CD4-positive, alpha-beta T cell treated with Interleukin-12 subunit alpha and Interleukin-12 subunit beta, for 1 hour (primary cell): ENCODE measurements at regions not wholly inside any gene's neighbourhood (a gene's known extent, or its start where the extent isn't known, plus 50 kb on each side); places are given as distances from the start of the nearest gene placed in this dataset.

ENCODE experiments used
- DNase-seq: peaks from one replicate; pipeline ENCODE4 v3.0.0-alpha.2; 2020

GRCh38 chr22:48665311-48665995 lies 1162.2 kb downstream of the BRD1 start:
- no peak for DNase-seq

DNA sequence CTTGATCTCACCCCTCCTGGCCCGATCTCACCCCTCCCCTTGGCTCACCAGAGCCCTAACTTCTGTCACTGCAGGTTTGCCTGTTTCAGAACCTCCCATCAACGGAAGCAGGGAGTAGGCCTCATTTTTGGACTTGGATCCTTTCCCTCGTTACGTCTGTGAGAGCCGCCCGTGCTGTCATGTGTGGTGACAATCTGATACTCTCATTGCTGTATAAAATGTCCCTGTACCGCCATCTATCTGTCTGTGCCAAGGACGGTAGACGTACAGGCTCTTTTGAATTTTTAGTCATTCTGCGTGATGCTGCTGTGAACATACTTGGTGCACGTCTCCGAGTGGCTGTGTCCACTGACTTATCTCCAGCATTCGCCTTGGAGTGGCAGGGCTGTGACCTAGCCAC lies 1163.1 kb downstream of the BRD1 start:
- DNase-seq = no peak

DNA sequence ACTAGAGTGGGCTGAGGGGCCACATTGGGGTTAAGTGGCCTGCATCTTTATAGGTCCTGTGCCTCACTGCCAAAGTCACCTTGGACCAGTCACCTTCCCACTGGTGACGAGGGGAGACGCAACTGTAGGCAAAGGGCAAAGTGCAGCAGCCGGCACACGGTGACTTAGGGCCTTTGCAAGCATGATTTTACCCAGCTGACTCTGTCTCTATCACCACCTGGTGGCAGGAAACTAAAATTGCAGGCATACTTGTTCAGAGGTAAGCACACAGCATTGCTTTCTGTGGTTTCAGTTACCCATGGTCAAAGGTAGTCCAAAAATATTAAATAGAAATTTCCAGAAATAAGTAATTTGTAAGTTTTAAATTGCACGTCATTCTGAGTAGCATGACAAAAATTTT lies 1164.4 kb downstream of the BRD1 start:
- no peak for DNase-seq

DNA sequence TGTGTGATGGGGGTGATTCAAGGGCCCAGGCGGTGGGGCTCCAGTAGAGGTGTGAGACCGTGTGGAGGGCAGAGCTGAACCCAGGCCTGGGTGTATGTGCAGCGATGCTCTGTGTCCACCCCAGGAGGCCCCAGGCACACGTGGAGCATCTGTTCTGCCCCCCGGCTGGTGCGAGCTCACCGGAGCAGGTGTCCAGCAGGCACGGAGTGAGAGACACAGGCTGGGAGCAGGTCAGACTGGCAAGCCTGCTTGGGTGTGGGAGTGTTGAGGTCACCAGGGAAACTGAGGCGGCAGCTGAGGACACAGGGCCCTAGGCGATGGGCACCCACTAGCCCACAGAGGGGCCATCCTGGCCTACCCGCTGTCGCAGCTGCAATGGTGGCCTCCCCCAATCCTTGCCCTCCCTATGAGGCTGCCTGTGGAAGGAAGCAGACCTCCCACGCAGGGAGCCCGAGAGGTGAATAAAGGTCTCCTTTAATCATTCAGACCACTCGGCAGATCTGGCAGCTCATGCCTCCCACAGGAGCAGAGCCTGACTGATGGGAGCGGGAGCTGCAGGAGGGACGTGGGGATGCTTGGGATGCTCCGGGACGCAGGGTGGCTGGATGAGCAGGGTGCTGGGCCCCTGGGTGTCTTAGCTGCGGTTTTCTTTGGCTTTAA lies 1165.1 kb downstream of the BRD1 start:
- DNase-seq = no peak

- no peak for DNase-seq
Measured at GRCh38 chr22:48661984-48662383, 1165.7 kb downstream of the BRD1 start.

DNA sequence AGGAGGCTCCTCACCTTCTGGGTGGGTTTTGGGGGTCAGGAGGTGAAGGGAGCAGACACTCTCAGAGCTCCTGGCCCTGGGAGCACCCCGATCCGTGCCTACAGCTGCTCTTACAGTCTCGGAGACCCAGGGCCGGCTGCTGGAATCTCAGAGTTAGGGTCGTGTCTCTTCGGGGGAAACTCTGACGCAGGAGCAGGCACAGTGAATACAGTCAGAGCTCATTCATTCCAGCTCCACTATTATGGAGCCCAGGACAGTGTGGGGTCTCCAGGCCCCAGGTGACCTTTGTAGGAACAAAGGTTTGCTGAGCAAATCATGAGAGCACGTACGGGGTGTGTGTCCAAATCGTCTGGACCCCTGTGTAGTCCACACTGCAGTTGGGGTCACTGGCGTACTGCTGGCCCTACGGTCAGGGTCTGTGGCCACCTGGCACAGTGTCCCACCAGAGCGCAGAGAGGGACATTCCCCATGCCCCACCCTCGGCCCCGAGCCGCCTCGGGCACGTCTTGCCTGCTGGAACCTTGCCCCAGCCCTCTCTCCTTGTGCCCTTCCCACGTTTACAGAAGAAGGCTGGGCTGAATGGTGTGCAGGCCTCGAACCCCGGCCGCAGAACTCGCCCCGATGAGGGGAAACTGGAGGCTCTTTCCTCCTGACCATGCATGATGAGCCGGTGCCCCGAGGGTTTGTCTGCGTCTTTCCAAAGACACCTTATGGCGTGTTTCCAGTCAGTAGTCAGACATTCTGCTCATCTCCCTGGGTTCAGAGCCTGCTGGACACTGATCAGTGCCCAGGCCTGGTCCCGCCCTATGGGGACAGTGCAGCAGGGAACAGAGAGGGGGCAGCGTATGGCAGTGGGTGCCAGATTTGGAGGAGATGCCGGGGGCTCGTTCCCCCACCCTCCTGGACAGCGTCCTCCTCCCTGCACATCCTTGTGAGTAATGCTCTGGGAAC lies 1166.6 kb downstream of the BRD1 start:
- DNase-seq = no peak

- no peak for DNase-seq
Measured at GRCh38 chr22:48660104-48660789, 1167.4 kb downstream of the BRD1 start.

- DNase-seq = no peak
Measured at GRCh38 chr22:48659404-48659996, 1168.2 kb downstream of the BRD1 start.

GRCh38 chr22:48658871-48659270 lies 1168.8 kb downstream of the BRD1 start:
- no peak for DNase-seq

GRCh38 chr22:48658246-48658645 lies 1169.4 kb downstream of the BRD1 start:
- no peak for DNase-seq

GRCh38 chr22:48654492-48654891 lies 1173.2 kb downstream of the BRD1 start:
- no peak for DNase-seq

DNA sequence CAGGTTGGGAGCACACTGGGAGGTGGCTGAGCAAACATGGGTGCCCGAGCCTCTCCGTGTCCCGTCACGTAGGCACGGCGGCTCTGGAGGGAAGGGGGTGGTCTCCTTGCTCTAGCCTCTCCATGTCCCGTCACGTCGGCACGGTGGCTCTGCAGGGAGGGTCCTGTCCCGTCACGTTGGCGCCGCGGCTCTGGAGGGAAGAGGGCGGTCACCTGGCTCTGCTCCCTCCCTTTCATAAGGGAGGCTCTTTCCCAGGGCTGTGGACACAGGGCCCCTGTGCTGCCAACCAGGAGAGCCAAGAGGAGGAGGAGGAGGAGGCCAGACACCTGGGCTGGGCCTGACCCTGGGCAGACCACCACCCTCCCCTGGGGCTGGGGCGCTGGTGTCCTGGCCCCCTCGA lies 1173.7 kb downstream of the BRD1 start:
- DNase-seq = no peak

DNA sequence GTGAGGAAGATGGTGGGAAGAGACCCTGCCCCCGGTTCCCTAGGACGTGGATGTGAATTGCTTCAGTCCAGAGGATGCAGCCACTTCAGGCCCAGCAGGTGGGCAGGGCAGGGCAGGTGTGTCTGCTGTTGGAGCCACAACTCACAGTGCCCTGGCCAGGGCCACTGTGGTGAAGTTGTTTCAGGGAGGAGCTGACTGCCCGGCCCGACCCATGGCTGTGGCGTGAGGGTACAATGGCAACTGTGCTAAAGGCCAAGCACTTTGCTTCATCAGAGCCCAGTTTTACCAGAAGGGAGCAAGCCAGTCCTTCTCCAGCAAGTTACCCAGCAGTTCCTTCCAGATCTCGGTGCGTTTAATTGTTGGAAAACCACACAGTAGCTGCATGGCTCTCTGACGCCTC lies 1174.4 kb downstream of the BRD1 start:
- no peak for DNase-seq

- no peak for DNase-seq
Measured at GRCh38 chr22:48652796-48653195, 1174.9 kb downstream of the BRD1 start.

DNA sequence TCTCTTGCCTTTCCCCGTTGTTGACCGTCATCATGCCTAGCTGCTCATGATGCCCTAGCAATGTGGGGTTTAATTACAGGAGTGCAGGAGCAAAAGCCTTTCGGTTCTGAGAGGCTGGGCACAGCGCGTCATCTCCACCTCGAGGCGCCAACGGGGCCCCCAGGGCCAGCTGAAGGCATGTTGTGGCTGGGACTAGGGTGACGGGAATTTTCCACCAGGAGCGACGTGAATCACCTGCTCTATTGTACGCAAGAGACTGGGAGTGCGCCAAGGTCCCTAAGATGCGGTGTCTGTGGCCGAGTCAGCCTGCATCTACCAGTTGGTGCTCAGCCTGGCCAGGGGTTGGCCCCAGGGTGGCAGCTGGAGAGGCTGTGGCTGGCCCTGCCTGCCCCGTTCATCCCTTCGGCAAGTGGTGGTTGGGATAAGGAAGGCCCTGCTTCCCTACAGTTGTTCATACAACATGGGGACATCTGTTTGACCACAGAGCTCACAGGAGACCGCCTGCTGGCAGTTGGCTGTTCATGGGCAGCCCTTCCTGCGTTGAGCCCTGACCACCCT lies 1175.6 kb downstream of the BRD1 start:
- no peak for DNase-seq

DNA sequence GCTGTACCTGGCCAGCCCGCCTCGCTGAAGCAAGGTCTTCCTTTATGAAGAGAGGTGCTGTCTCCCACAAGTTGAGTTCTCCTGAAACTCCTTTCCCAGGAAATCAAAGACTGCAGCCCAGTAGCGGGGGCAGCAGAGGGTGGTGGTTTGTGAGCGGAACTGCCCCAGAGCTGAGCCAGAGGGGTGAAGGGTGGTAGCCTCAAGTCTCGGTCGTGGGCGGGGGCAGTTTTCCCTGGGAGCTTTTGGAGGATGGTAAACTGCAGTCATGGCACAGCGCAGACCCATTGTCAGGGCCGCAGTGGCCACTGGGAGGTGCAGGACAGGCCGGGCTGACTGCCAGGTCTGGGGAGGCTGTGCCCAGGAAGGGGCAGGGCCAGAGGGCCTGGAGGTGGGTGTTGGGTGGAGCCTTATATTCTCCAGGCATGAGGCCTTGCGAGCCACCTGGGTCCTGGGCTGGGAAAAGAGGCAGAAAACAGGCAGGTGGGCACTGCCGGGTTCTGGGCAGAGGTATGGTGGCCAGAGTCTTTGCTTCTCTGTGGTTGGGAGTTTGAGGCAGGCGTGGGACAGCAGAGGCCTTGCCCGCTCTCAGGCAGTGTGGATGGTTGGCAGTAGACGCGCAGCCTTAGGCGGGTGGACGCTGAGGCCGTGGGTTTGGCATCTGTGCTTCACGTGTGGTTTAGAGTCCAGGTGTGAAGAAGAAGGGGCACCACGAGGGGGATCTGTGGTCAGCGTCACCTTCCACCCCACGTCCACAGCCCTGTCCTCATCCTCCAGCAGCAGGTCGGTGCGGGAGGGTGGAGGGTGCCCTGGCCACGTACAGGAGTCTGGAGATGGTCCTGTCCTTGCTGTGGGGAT lies 1176.4 kb downstream of the BRD1 start:
- no peak for DNase-seq

- DNase-seq = no peak
Measured at GRCh38 chr22:48650323-48651035, 1177.2 kb downstream of the BRD1 start.

DNA sequence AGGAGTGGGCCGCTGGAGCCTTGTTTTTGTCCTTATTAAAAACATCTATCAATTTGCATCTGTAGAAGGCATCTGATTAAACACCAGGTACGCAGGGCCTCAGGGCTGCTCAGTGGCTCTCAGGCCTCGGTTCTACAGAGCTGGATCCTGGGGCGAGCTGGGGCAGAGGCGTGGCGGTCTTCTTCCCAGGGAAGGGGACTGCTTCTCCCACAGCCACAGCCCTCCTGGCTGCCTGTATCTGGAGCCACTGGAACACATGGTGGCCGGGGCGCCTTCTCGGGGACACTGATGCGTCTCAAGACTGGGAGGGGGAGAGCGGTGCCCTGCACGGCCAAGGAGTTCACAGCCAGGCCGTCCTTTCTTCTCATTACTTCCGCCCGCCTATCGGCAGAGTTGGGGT lies 1178.2 kb downstream of the BRD1 start:
- DNase-seq = no peak

- no peak for DNase-seq
Measured at GRCh38 chr22:48649031-48649430, 1178.6 kb downstream of the BRD1 start.
